ENCODE measurements at regions not wholly inside any gene's neighbourhood (a gene's known extent, or its start where the extent isn't known, plus 50 kb on each side); places are given as distances from the start of the nearest gene placed in this dataset.

- DNase-seq (ENCODE audit: low read depth) = no peak
- no peak overlapping the region for H3K4me3 ChIP-seq (ENCODE audit: low read depth, low read length)
- no peak for TF ChIP-seq CTCF (IDR thresholded peaks at IDR 0.05; ENCODE audit: insufficient read depth, low read depth, low read length, missing control alignments)
Measured at GRCh38 chr3:104785947-104786346, 580.8 kb upstream of the ALCAM start.

GRCh38 chr3:104787306-104787705 is 579.4 kb upstream of the ALCAM start:
- DNase-seq (ENCODE audit: low read depth) = no peak
- H3K4me3 ChIP-seq (ENCODE audit: low read depth, low read length) = no peak overlapping the region
- no peak for TF ChIP-seq CTCF (IDR thresholded peaks at IDR 0.05; ENCODE audit: insufficient read depth, low read depth, low read length, missing control alignments)

GRCh38 chr3:104788807-104789206 is 577.9 kb upstream of the ALCAM start:
- no peak for DNase-seq (ENCODE audit: low read depth)
- TF ChIP-seq CTCF (IDR thresholded peaks at IDR 0.05; ENCODE audit: insufficient read depth, low read depth, low read length, missing control alignments) = no peak
- no peak overlapping the region for H3K4me3 ChIP-seq (ENCODE audit: low read depth, low read length)

- no peak overlapping the region for H3K4me3 ChIP-seq (ENCODE audit: low read depth, low read length)
- DNase-seq (ENCODE audit: low read depth) = no peak
- TF ChIP-seq CTCF (IDR thresholded peaks at IDR 0.05; ENCODE audit: insufficient read depth, low read depth, low read length, missing control alignments) = no peak
Measured at GRCh38 chr3:104791331-104791730, 575.4 kb upstream of the ALCAM start.

GRCh38 chr3:104796556-104796955 is 570.2 kb upstream of the ALCAM start:
- TF ChIP-seq CTCF (IDR thresholded peaks at IDR 0.05; ENCODE audit: insufficient read depth, low read depth, low read length, missing control alignments) = no peak
- H3K4me3 ChIP-seq (ENCODE audit: low read depth, low read length) = no peak overlapping the region

GRCh38 chr3:104805042-104805441 is 561.7 kb upstream of the ALCAM start:
- no peak overlapping the region for H3K4me3 ChIP-seq (ENCODE audit: low read depth, low read length)
- TF ChIP-seq CTCF (IDR thresholded peaks at IDR 0.05; ENCODE audit: insufficient read depth, low read depth, low read length, missing control alignments) = no peak
- DNase-seq (ENCODE audit: low read depth) = no peak

More at GRCh38 chr3:104796556-104796955, 570.2 kb upstream of the ALCAM start:
- DNase-seq (ENCODE audit: low read depth) = no peak

GRCh38 chr3:104805508-104805907 is 561.2 kb upstream of the ALCAM start:
- no peak for DNase-seq (ENCODE audit: low read depth)
- no peak overlapping the region for H3K4me3 ChIP-seq (ENCODE audit: low read depth, low read length)
- no peak for TF ChIP-seq CTCF (IDR thresholded peaks at IDR 0.05; ENCODE audit: insufficient read depth, low read depth, low read length, missing control alignments)
